ENCODE measurements at regions not wholly inside any gene's neighbourhood (a gene's known extent, or its start where the extent isn't known, plus 50 kb on each side); places are given as distances from the start of the nearest gene placed in this dataset.

DNA sequence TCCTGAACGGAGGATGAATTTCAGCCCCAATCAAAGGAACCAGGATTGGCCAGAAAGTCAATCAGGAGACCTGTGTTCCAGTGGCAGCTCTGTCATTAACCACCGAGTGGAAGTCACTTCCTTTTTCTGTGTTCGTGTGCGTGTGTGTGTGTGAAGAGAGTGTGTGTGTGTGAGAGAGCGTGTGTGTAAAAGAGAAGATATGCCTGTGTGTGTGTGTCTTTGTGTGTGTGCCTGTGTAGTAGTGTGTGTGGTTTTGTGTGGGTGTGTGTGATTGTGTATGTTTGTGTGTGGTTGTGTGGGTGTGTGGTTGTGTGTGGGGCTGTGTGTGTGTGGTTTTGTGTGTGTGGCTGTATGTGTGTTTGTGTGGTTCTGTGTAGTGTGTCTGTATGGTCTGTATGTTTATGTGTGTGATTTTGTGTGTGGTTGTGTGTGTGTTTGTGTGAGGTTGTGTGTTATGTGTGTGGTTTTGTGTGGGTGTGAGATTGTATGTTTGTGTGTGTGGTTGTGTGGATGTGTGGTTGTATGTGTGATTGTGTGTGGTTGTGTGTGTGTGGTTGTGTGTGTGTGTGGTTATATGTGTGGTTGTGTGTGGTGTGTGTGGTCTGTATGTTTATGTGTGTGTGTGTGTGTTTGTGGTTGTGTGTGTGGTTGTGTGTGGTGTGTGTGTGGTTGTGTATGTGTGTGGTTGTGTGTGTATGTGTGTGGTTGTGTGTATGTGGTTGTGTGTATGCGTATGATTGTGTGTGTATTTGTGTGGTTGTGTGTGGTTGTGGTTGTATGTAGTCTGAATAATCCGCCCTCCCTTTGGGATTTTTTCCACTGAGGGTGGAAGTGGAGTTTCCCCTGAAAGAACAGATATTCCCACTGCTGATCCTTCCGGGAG is 314.4 kb downstream of the SHQ1 start:
- no peak overlapping the region for H3K4me3 ChIP-seq
- H3K9ac ChIP-seq = no peak overlapping the region
- H3K27ac ChIP-seq = no peak overlapping the region
- H3K27me3 ChIP-seq = no peaks in the 10 kb centered on the region
- no peaks in the 10 kb centered on the region for H4K20me1 ChIP-seq
- H3K4me1 ChIP-seq = peaks cover 0 to 20% (median 0%) of the 10 kb centered on the region in 10 experiments; a peak in 7 of 20 replicates
- H3K4me2 ChIP-seq = peak overlapping the region in 3 of 11 experiments; percentile 2 to 53 (median 38); a peak in 4 of 22 replicates
- no peaks in the 10 kb centered on the region for H3K9me3 ChIP-seq (replicated peaks in 1 of 11)
- H3K36me3 ChIP-seq = no peaks in the 10 kb centered on the region
- TF ChIP-seq Cebpa-rat (IDR thresholded peaks at IDR 0.05) = no peak

DNA sequence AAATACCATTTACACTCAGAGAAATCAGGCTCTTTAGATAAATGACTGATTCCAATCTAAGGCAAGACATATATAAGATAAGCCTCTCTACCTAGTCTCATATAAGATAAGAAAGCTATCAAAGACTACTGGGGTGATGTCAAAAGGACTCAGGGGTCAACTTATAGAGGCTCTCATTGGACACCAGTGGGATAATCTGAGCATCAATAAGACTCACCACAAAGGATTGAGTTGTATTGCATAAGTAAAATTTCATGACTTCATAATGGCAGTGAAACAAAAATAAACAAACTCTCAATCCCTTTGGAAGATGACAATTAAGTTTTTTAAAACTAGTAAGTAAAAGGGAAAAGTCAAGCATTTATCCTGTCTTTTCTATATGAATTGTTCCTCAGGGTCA is 317.8 kb downstream of the SHQ1 start:
- H3K9me3 ChIP-seq (replicated peaks in 1 of 11) = no peaks in the 10 kb centered on the region
- H3K4me2 ChIP-seq = no peak overlapping the region
- H3K27me3 ChIP-seq = no peaks in the 10 kb centered on the region
- no peak overlapping the region for H3K4me3 ChIP-seq
- no peaks in the 10 kb centered on the region for H3K36me3 ChIP-seq
- no peaks in the 10 kb centered on the region for H4K20me1 ChIP-seq
- H3K27ac ChIP-seq = no peak overlapping the region
- peaks cover 0 to 8% (median 0%) of the 10 kb centered on the region in 10 experiments; a peak in 4 of 20 replicates for H3K4me1 ChIP-seq
- no peak overlapping the region for H3K9ac ChIP-seq
- TF ChIP-seq Cebpa-rat (IDR thresholded peaks at IDR 0.05) = no peak

DNA sequence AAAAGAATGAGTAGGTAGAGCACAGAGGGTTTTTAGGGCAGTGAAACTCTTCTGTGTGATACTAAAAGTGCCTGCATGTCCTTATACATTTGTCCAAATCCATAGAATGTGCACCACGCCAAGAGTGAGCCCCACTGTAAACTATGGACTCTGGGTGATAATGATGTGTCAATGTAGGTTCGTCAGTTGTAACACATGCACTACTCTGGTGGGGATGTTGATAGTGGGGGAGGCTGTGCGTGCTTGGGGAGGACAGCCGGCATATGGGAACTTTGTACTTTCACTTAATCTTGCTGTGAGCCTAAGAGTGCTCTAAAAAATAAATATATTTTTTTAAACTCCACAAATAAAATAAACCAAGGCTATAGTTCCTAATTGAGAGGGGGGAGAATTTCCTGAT is 319.2 kb downstream of the SHQ1 start:
- H3K9me3 ChIP-seq (replicated peaks in 1 of 11) = no peaks in the 10 kb centered on the region
- no peak overlapping the region for H3K4me3 ChIP-seq
- H3K36me3 ChIP-seq = no peaks in the 10 kb centered on the region
- no peaks in the 10 kb centered on the region for H4K20me1 ChIP-seq
- H3K27ac ChIP-seq = no peak overlapping the region
- no peak overlapping the region for H3K9ac ChIP-seq
- H3K4me2 ChIP-seq = no peak overlapping the region
- no peak for TF ChIP-seq Cebpa-rat (IDR thresholded peaks at IDR 0.05)
- H3K27me3 ChIP-seq = no peaks in the 10 kb centered on the region
- peaks cover under 1 to 18% (median 2%) of the 10 kb centered on the region in 10 experiments; a peak in 16 of 20 replicates for H3K4me1 ChIP-seq

GRCh38 chr3:72523429-72524151 is 324.7 kb downstream of the SHQ1 start:
- H3K4me1 ChIP-seq = peaks cover 20 to 52% (median 30%) of the 10 kb centered on the region in 10 experiments
- no peaks in the 10 kb centered on the region for H3K9me3 ChIP-seq (replicated peaks in 1 of 11)
- H3K4me2 ChIP-seq = peak overlapping the region; percentile 54 to 85 (median 69)
- H3K9ac ChIP-seq = peak overlapping the region in 8 of 11 experiments; percentile 18 to 71 (median 56); a peak in 12 of 22 replicates
- H3K4me3 ChIP-seq = peak overlapping the region in 2 of 10 experiments; percentile 16 to 28; a peak in 3 of 20 replicates
- peak overlapping the region in 10 of 11 experiments; percentile 18 to 85 (median 74); a peak in 18 of 22 replicates for H3K27ac ChIP-seq
- H3K36me3 ChIP-seq = no peaks in the 10 kb centered on the region
- no peak for TF ChIP-seq Cebpa-rat (IDR thresholded peaks at IDR 0.05)
- H3K27me3 ChIP-seq = no peaks in the 10 kb centered on the region
- H4K20me1 ChIP-seq = no peaks in the 10 kb centered on the region

DNA sequence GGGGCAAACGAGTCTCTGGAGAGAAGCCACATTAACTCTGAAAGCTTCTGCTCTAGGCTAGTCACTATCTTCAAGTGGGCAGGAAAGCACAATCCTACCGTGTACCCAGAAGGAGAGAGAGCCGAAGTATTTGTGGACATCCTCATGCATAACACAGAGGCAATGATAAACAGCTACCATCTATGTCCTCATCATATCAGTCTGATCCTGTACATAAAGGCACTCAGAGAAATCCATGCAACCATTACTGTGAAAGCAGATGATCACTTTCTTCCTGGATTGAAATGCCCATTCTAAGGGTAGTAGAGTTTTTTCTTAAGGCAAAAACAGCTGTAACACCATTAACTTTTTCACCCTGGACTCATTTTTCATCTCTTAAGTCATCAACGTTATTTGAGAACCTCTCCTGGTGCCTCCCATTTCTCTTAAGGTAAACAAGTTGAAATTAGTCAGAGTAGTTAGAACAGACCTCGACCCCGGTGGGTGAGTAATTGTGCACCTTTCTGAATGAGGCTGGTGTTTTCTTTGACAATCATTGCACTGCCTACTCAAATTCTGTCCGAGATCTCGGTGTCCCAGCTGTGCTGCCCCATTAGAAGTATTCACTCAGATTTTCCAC is 327.4 kb downstream of the SHQ1 start:
- no peak overlapping the region for H3K27ac ChIP-seq
- no peak overlapping the region for H3K4me3 ChIP-seq
- no peaks in the 10 kb centered on the region for H3K27me3 ChIP-seq
- no peaks in the 10 kb centered on the region for H4K20me1 ChIP-seq
- no peaks in the 10 kb centered on the region for H3K9me3 ChIP-seq (replicated peaks in 1 of 11)
- H3K4me1 ChIP-seq = peaks cover 20 to 52% (median 30%) of the 10 kb centered on the region in 10 experiments
- no peaks in the 10 kb centered on the region for H3K36me3 ChIP-seq
- TF ChIP-seq Cebpa-rat (IDR thresholded peaks at IDR 0.05) = no peak
- H3K4me2 ChIP-seq = peak overlapping the region in 4 of 11 experiments; percentile 43 to 60 (median 54); a peak in 5 of 22 replicates
- H3K9ac ChIP-seq = no peak overlapping the region

DNA sequence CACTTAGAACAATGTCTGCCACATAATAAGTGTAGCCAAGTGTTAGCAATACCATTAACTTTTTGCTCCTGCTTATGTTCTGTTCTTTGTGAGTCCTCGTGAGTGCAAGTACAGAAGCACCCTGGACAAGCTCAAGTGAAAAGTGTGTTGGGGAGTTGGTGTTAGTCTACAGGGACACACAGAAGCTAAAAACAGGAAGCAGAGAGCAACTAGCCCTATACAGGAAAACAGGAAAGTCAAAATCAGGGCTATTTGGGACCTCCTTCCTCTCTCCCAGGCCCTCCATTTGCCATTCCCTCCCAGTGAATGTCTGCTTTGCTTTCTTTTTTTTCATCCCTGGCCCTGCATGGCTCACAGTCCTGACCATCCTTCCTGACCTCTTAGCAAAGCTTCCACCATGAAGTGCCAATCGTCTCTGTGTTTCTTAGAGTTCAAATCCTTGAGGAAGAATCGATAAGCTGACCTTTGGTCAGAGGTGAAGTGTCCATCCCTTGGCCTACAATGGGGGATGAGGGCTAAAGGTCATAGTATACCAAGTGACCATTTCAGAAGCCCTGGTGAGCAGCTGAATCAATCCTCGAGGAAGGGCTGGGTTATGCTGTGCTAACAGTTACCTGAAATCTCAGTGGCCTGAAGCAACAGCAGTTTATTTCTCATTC is 328.2 kb downstream of the SHQ1 start:
- Histone ChIP-seq H4K20me1 (no peaks in the 10 kb centered on the region), H3K4me2 (peak overlapping the region; percentile 1 to 68 (median 43); a peak in 17 of 22 replicates), H3K9ac (no peak overlapping the region), H3K27me3 (no peaks in the 10 kb centered on the region), H3K36me3 (no peaks in the 10 kb centered on the region), H3K4me1 (peaks cover 20 to 52% (median 30%) of the 10 kb centered on the region in 10 experiments), H3K4me3 (no peak overlapping the region), H3K27ac (peak overlapping the region in 2 of 11 experiments; percentile 3 to 16; a peak in 4 of 22 replicates), H3K9me3 (replicated peaks in 1 of 11) (no peaks in the 10 kb centered on the region)
- no peak for TF ChIP-seq Cebpa-rat (IDR thresholded peaks at IDR 0.05)

DNA sequence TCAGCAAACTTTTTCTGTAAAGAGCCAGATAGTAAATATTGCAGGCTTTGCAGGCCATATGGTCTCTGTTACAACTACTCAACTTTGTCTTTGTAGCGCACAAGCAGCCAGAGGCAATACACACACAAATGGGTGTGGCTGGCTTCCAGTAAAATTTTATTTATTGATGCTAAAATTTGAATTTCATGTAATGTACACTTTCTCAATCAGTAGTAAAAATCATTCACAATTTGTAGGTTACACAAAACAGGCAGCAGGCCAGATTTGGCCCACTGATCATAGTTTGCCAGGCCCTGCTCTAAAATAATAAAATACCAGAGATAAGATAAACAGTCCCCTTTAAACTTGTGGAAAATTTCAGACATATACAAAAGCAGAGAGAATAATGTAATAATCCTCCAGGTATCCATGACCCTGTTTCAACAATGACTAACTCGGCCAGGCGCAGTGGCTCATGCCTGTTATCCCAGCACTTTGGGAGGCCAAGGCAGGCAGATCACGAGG is 330.3 kb downstream of the SHQ1 start:
- Histone ChIP-seq H3K9ac (no peak overlapping the region), H3K36me3 (no peaks in the 10 kb centered on the region), H4K20me1 (no peaks in the 10 kb centered on the region), H3K9me3 (replicated peaks in 1 of 11) (no peaks in the 10 kb centered on the region), H3K4me1 (peaks cover 9 to 34% (median 19%) of the 10 kb centered on the region in 10 experiments), H3K4me2 (no peak overlapping the region), H3K27ac (no peak overlapping the region), H3K27me3 (no peaks in the 10 kb centered on the region), H3K4me3 (no peak overlapping the region)
- no peak for TF ChIP-seq Cebpa-rat (IDR thresholded peaks at IDR 0.05)

- Histone ChIP-seq H3K9me3 (replicated peaks in 1 of 11) (no peaks in the 10 kb centered on the region), H3K36me3 (no peaks in the 10 kb centered on the region), H3K27me3 (no peaks in the 10 kb centered on the region), H3K27ac (no peak overlapping the region), H3K4me3 (no peak overlapping the region), H3K4me2 (no peak overlapping the region), H3K9ac (no peak overlapping the region), H3K4me1 (peaks cover 2 to 28% (median 13%) of the 10 kb centered on the region in 10 experiments), H4K20me1 (no peaks in the 10 kb centered on the region)
- no peak for TF ChIP-seq Cebpa-rat (IDR thresholded peaks at IDR 0.05)
Measured at GRCh38 chr3:72517336-72517735, 330.9 kb downstream of the SHQ1 start.

Data from BLaER1 treated with 17β-estradiol and CSF1 and Interleukin-3, amounts not matched to agents 10 nM and 100 nM (cell line).